NT2/D1 (cell line): ENCODE measurements at regions not wholly inside any gene's neighbourhood (a gene's known extent, or its start where the extent isn't known, plus 50 kb on each side); places are given as distances from the start of the nearest gene placed in this dataset.

Experiments
- SUZ12 ChIP-seq: IDR thresholded peaks from 2 replicates; pipeline ENCODE4 v1.6.1; 2011; ENCODE audit not compliant: insufficient read length, insufficient read depth; ENCODE audit errors: extremely low read depth
- YY1 ChIP-seq: IDR thresholded peaks from 2 replicates; pipeline ENCODE4 v1.6.1; 2011; ENCODE audit not compliant: insufficient read length, insufficient read depth
- ZNF274 ChIP-seq: IDR thresholded peaks from 2 replicates; pipeline ENCODE4 v1.6.1; 2011; ENCODE audit warnings: mild to moderate bottlenecking, low read depth, low read length

- TF ChIP-seq ZNF274 (no peak), YY1 (no peak), SUZ12 (no peak)
These were observed 175.9 kb downstream of the CDC5L start for GRCh38 chr6:44563397-44563796.
